MM.1S (cell line): ENCODE measurements at regions not wholly inside any gene's neighbourhood (a gene's known extent, or its start where the extent isn't known, plus 50 kb on each side); places are given as distances from the start of the nearest gene placed in this dataset.

Experiments used
- DNase-seq: peaks from one replicate; pipeline ENCODE4 v3.0.0-alpha.2; 2015
- H2AFZ ChIP-seq: fragments of 300-600 bp; sonication (generic); 2 replicates; pipeline ENCODE4 v1.6.0; 2016; ENCODE audit warnings: antibody characterized with exemption, low read length
- H3F3A ChIP-seq: fragments of 300-600 bp; sonication (generic); 2 replicates; pipeline ENCODE4 v1.6.1; 2016; ENCODE audit warnings: mild to moderate bottlenecking, antibody characterized with exemption, low read length, moderate library complexity, mixed read lengths; ENCODE audit not compliant: insufficient read depth
- H3K27ac ChIP-seq: fragments of 300-600 bp; sonication (generic); 2 replicates; pipeline ENCODE4 v1.5.1; 2016; ENCODE audit warnings: mild to moderate bottlenecking, low read length
- H3K27me3 ChIP-seq: fragments of 300-600 bp; sonication (generic); replicated peaks from 2 replicates; pipeline ENCODE4 v1.6.0; 2016; ENCODE audit warnings: low read length; ENCODE audit not compliant: insufficient read depth
- H3K36me3 ChIP-seq: fragments of 300-600 bp; sonication (generic); replicated peaks from 2 replicates; pipeline ENCODE4 v1.6.1; 2016; ENCODE audit warnings: mild to moderate bottlenecking, low read length, mixed read lengths; ENCODE audit not compliant: insufficient read depth
- H3K4me1 ChIP-seq: fragments of 300-600 bp; sonication (generic); 2 replicates; pipeline ENCODE4 v1.6.1; 2016; ENCODE audit warnings: low read length, mixed read lengths
- H3K4me2 ChIP-seq: fragments of 300-600 bp; sonication (generic); 2 replicates; pipeline ENCODE4 v1.6.0; 2016; ENCODE audit warnings: low read depth, low read length
- H3K4me3 ChIP-seq: fragments of 300-600 bp; sonication (generic); 2 replicates; pipeline ENCODE4 v1.5.1; 2016; ENCODE audit warnings: low read length, mixed read lengths
- H3K79me2 ChIP-seq: fragments of 300-600 bp; sonication (generic); 2 replicates; pipeline ENCODE4 v1.6.1; 2016; ENCODE audit warnings: mixed run types, low read length, mixed read lengths
- H3K9ac ChIP-seq: fragments of 300-600 bp; sonication (generic); 2 replicates; pipeline ENCODE4 v1.6.1; 2016; ENCODE audit warnings: low read length, mixed read lengths
- H3K9me2 ChIP-seq: fragments of 300-600 bp; sonication (generic); replicated peaks from 2 replicates; pipeline ENCODE4 v1.6.1; 2016; ENCODE audit warnings: mild to moderate bottlenecking, low read length, mixed read lengths; ENCODE audit not compliant: insufficient read depth
- H3K9me3 ChIP-seq: fragments of 300-600 bp; sonication (generic); replicated peaks from 2 replicates; pipeline ENCODE4 v1.6.1; 2016; ENCODE audit warnings: mild to moderate bottlenecking, low read length, mixed read lengths; ENCODE audit not compliant: insufficient read depth
- H4K20me1 ChIP-seq: fragments of 300-600 bp; sonication (generic); 2 replicates; pipeline ENCODE4 v1.6.1; 2016; ENCODE audit warnings: mild to moderate bottlenecking, low read length, moderate library complexity, mixed read lengths; ENCODE audit not compliant: insufficient read depth
- CTCF ChIP-seq: fragments of 300-600 bp; sonication (generic); IDR thresholded peaks from 2 replicates; pipeline ENCODE4 v1.5.1; 2016; ENCODE audit warnings: antibody characterized with exemption, low read length, mixed read lengths
- EZH2 ChIP-seq: fragments of 300-600 bp; sonication (generic); optimal IDR thresholded peaks from 2 replicates; pipeline ENCODE3; 2017; ENCODE audit warnings: low read depth, mild to moderate bottlenecking, antibody characterized with exemption, low read length, mixed read lengths
- EZH2phosphoT487 ChIP-seq: fragments of 300-600 bp; sonication (generic); IDR thresholded peaks from 2 replicates; pipeline ENCODE4 v1.6.1; 2018; ENCODE audit warnings: antibody characterized with exemption, low read length

GRCh38 chr4:30882443-30882842, 162.3 kb downstream of the PCDH7 start:
- H3K9ac ChIP-seq, result no peak overlapping the region
- H3K4me1 ChIP-seq, result no peaks in the 10 kb centered on the region
- TF ChIP-seq CTCF (no peak), EZH2 (no peak), EZH2phosphoT487 (no peak)
- no peak overlapping the region for H3K4me2 ChIP-seq
- H3K79me2 ChIP-seq, result no peaks in the 10 kb centered on the region
- H2AFZ ChIP-seq, result no peak overlapping the region
- H3K4me3 ChIP-seq, result no peak overlapping the region
- H3K9me3 ChIP-seq, result no peaks in the 10 kb centered on the region
- H3K27ac ChIP-seq, result no peak overlapping the region
- H3K9me2 ChIP-seq, result 0 out of 2 replicates have a peak, but pooled peaks cover 3% of the 10 kb centered on the region
- DNase-seq, result no peak
- no peaks in the 10 kb centered on the region for H3K27me3 ChIP-seq
- no peaks in the 10 kb centered on the region for H3K36me3 ChIP-seq
- no peaks in the 10 kb centered on the region for H4K20me1 ChIP-seq
- H3F3A ChIP-seq, result no peaks in the 10 kb centered on the region

- TF ChIP-seq CTCF (no peak), EZH2phosphoT487 (no peak), EZH2 (no peak)
- no peak overlapping the region for H3K4me2 ChIP-seq
These were observed 163.0 kb downstream of the PCDH7 start for GRCh38 chr4:30882995-30883675.

GRCh38 chr4:30901461-30902451, 181.6 kb downstream of the PCDH7 start:
- no peaks in the 10 kb centered on the region for H3K79me2 ChIP-seq
- H3K9me3 ChIP-seq, result no peaks in the 10 kb centered on the region
- H2AFZ ChIP-seq, result no peak overlapping the region
- H3K27ac ChIP-seq, result no peak overlapping the region
- H3K9ac ChIP-seq, result no peak overlapping the region
- DNase-seq, result no peak
- H3K4me2 ChIP-seq, result no peak overlapping the region
- H3K4me1 ChIP-seq, result no peaks in the 10 kb centered on the region
- H3K9me2 ChIP-seq, result no peaks in the 10 kb centered on the region
- H4K20me1 ChIP-seq, result no peaks in the 10 kb centered on the region
- no peak for TF ChIP-seq CTCF
- TF ChIP-seq EZH2, result no peak
- no peaks in the 10 kb centered on the region for H3K36me3 ChIP-seq
- no peak overlapping the region for H3K4me3 ChIP-seq
- no peaks in the 10 kb centered on the region for H3K27me3 ChIP-seq
- H3F3A ChIP-seq, result no peaks in the 10 kb centered on the region

More at GRCh38 chr4:30882995-30883675, 163.0 kb downstream of the PCDH7 start:
- no peak for DNase-seq
- no peak overlapping the region for H3K4me3 ChIP-seq
- H3K27me3 ChIP-seq, result no peaks in the 10 kb centered on the region
- no peaks in the 10 kb centered on the region for H3K9me3 ChIP-seq
- H3K27ac ChIP-seq, result no peak overlapping the region
- H3F3A ChIP-seq, result no peaks in the 10 kb centered on the region
- H3K36me3 ChIP-seq, result no peaks in the 10 kb centered on the region
- no peaks in the 10 kb centered on the region for H4K20me1 ChIP-seq
- H3K9ac ChIP-seq, result no peak overlapping the region
- no peak overlapping the region for H2AFZ ChIP-seq
- H3K4me1 ChIP-seq, result no peaks in the 10 kb centered on the region
- H3K79me2 ChIP-seq, result no peaks in the 10 kb centered on the region
- H3K9me2 ChIP-seq, result 0 out of 2 replicates have a peak, but pooled peaks cover 3% of the 10 kb centered on the region
